ENCODE measurements at regions not wholly inside any gene's neighbourhood (a gene's known extent, or its start where the extent isn't known, plus 50 kb on each side); places are given as distances from the start of the nearest gene placed in this dataset.

DNA sequence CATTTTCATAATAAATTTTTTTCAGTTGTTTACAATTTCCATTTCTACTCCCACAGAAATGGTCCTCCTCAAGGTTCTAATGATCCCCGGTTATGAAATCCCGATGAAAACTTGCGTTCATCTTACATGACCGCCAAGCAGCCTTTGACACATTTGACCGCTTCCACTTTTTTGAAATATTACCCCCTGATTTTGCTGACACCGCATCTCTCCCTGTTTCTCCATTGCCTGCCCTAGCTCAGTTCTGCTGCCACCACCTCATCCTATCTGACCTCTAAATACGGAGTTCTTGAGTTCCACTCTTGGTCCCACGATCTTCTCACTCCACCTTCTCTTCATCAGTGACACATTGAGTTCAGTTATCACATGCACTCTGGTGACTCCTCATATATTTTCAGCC lies 74.1 kb downstream of the SLC35B3 start:
- Histone ChIP-seq H3K36me3 (no peaks in the 10 kb centered on the region), H3K9me3 (no peaks in the 10 kb centered on the region), H3K4me1 (no peaks in the 10 kb centered on the region), H3K27me3 (no peaks in the 10 kb centered on the region), H3K4me3 (no peak overlapping the region), H3K27ac (no peak overlapping the region)
- no peak for DNase-seq
- intact Hi-C loops (cut with DNase I; ENCODE audit: low total_unique reads): no loop called here
- no peak for TF ChIP-seq POLR2A (IDR thresholded peaks at IDR 0.05)
- TF ChIP-seq, protein P1, sequence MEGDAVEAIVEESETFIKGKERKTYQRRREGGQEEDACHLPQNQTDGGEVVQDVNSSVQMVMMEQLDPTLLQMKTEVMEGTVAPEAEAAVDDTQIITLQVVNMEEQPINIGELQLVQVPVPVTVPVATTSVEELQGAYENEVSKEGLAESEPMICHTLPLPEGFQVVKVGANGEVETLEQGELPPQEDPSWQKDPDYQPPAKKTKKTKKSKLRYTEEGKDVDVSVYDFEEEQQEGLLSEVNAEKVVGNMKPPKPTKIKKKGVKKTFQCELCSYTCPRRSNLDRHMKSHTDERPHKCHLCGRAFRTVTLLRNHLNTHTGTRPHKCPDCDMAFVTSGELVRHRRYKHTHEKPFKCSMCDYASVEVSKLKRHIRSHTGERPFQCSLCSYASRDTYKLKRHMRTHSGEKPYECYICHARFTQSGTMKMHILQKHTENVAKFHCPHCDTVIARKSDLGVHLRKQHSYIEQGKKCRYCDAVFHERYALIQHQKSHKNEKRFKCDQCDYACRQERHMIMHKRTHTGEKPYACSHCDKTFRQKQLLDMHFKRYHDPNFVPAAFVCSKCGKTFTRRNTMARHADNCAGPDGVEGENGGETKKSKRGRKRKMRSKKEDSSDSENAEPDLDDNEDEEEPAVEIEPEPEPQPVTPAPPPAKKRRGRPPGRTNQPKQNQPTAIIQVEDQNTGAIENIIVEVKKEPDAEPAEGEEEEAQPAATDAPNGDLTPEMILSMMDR (IDR thresholded peaks at IDR 0.05): no peak

- Histone ChIP-seq H3K27ac (no peak overlapping the region), H3K27me3 (no peaks in the 10 kb centered on the region), H3K4me3 (no peak overlapping the region), H3K36me3 (no peaks in the 10 kb centered on the region), H3K9me3 (no peaks in the 10 kb centered on the region), H3K4me1 (no peaks in the 10 kb centered on the region)
- no peak for DNase-seq
- intact Hi-C loops (cut with DNase I; ENCODE audit: low total_unique reads): no loop called here
- TF ChIP-seq POLR2A (IDR thresholded peaks at IDR 0.05): no peak
- TF ChIP-seq, protein P1 (IDR thresholded peaks at IDR 0.05): no peak
These were observed 82.4 kb downstream of the SLC35B3 start for GRCh38 chr6:8352966-8353340.

DNA sequence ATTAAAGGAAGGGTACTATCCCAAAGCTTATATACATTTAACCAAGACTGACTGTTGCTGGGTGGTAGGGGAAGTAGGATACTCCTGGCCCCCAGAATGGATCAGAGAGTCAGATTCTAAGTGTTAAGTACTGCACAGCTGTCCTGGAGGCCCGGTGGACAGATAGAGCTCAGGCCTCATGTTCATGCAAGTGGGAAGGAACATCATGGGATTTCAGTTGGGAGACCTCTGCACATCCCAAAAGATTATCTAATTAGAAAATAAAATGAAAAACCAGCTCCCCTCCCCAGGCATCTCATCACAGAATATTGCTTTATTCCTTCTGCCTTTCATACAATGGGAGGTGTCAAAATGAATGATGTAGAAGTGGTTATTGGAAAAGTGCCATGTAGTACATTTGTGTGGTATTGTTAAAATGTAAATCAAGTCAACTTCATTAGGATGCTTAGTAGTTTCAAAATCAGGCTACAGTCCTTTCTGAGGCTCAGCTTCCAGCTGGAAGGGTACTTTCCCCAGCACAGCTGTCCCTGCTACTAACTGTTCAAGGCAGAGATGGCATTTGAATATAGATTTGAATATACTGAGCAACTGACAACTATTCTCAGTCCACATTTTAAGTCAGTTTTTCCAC lies 82.9 kb downstream of the SLC35B3 start:
- intact Hi-C loops (cut with DNase I; ENCODE audit: low total_unique reads): no loop called here
- no peaks in the 10 kb centered on the region for H3K4me1 ChIP-seq
- no peaks in the 10 kb centered on the region for H3K27me3 ChIP-seq
- no peak for DNase-seq
- no peak overlapping the region for H3K27ac ChIP-seq
- no peak overlapping the region for H3K4me3 ChIP-seq
- no peak for TF ChIP-seq POLR2A (IDR thresholded peaks at IDR 0.05)
- TF ChIP-seq, protein P1 (IDR thresholded peaks at IDR 0.05): no peak
- H3K9me3 ChIP-seq: no peaks in the 10 kb centered on the region
- no peaks in the 10 kb centered on the region for H3K36me3 ChIP-seq

- Histone ChIP-seq H3K27me3 (no peaks in the 10 kb centered on the region), H3K4me1 (no peaks in the 10 kb centered on the region), H3K9me3 (no peaks in the 10 kb centered on the region), H3K27ac (no peak overlapping the region), H3K36me3 (no peaks in the 10 kb centered on the region), H3K4me3 (no peak overlapping the region)
- intact Hi-C loops (cut with DNase I; ENCODE audit: low total_unique reads): no loop called here
- DNase-seq: no peak
- TF ChIP-seq POLR2A (IDR thresholded peaks at IDR 0.05): no peak
- TF ChIP-seq, protein P1 (IDR thresholded peaks at IDR 0.05): no peak
These were observed 91.7 kb downstream of the SLC35B3 start for GRCh38 chr6:8343600-8343999.

DNA sequence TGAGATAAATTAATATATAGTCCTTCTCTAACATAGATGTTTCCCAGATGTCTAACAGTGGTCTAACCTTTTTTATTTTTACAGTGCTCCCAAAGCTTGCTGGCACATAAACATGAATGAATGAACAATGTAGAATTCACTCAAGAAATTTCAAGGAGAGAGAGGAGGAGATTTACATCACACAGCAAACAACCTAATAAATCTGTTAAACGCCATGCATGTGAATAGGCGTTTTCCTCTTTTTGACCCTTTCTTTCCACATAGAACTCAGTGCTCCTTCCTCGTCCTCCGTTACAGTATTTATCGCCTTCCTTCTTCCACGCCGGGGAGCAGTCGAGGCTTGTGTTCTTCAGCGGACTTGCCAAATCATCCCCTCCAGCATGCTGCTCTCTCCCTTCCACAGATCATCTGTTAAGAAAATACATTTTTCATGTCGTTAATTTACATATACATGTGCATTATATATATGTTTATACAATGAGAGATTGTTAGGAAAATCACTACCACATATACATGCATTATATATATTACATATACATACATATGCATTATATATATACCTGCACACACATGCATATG lies 93.0 kb downstream of the SLC35B3 start:
- intact Hi-C loops (cut with DNase I; ENCODE audit: low total_unique reads): no loop called here

More for the DNA sequence above, 93.0 kb downstream of the SLC35B3 start:
- Histone ChIP-seq H3K4me1 (no peaks in the 10 kb centered on the region), H3K4me3 (no peak overlapping the region), H3K9me3 (no peaks in the 10 kb centered on the region), H3K27ac (no peak overlapping the region), H3K36me3 (no peaks in the 10 kb centered on the region), H3K27me3 (no peaks in the 10 kb centered on the region)
- no peak for DNase-seq
- TF ChIP-seq, protein P1 (IDR thresholded peaks at IDR 0.05): no peak
- no peak for TF ChIP-seq POLR2A (IDR thresholded peaks at IDR 0.05)

All from uterus (tissue), 3 donors.